GM10266 (cell line): ENCODE measurements at regions not wholly inside any gene's neighbourhood (a gene's known extent, or its start where the extent isn't known, plus 50 kb on each side); places are given as distances from the start of the nearest gene placed in this dataset.

ENCODE experiments used
- DNase-seq: peaks from one replicate; pipeline ENCODE4 v3.0.0; 2012; ENCODE audit errors: extremely low spot score
- TF ChIP-seq, protein P1 (sequence below): IDR thresholded peaks from 2 replicates; pipeline ENCODE4 v1.5.1; 2012; ENCODE audit warnings: mild to moderate bottlenecking, low read depth; ENCODE audit not compliant: control insufficient read depth, insufficient read depth; ENCODE audit errors: missing control alignments

DNA sequence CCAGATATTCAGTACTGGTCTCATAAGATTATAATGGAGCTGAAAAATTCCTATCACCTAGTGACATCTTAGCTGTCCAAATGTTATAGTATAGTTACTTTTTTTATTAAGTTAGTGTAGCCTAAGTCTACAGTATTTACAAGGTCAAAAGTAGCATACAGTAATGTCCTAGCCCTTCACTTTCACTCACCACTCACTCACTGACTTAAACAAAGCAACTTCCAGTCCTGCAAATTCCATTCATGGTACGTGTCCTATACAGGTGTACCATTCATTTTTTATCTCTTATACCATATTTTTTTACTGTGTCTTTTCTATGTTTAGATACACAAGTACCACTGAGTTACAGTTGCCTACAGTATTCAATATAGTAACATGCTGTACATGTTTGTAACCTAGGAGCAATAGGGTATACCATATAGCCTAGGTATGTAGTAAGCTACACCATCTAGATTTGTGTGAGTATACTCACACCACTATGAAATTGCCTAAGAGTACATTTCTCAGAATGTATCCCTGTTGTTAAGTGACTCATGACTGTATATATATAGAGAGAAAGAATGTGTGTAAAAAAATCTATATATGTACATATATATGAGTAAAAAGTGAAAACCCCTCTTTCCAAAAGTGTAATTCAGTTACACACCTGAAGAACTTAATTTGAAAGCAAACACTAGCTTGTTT, 234.8 kb upstream of the WWC1 start:
- TF ChIP-seq, protein P1, sequence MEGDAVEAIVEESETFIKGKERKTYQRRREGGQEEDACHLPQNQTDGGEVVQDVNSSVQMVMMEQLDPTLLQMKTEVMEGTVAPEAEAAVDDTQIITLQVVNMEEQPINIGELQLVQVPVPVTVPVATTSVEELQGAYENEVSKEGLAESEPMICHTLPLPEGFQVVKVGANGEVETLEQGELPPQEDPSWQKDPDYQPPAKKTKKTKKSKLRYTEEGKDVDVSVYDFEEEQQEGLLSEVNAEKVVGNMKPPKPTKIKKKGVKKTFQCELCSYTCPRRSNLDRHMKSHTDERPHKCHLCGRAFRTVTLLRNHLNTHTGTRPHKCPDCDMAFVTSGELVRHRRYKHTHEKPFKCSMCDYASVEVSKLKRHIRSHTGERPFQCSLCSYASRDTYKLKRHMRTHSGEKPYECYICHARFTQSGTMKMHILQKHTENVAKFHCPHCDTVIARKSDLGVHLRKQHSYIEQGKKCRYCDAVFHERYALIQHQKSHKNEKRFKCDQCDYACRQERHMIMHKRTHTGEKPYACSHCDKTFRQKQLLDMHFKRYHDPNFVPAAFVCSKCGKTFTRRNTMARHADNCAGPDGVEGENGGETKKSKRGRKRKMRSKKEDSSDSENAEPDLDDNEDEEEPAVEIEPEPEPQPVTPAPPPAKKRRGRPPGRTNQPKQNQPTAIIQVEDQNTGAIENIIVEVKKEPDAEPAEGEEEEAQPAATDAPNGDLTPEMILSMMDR: no peak
- no peak for DNase-seq

DNA sequence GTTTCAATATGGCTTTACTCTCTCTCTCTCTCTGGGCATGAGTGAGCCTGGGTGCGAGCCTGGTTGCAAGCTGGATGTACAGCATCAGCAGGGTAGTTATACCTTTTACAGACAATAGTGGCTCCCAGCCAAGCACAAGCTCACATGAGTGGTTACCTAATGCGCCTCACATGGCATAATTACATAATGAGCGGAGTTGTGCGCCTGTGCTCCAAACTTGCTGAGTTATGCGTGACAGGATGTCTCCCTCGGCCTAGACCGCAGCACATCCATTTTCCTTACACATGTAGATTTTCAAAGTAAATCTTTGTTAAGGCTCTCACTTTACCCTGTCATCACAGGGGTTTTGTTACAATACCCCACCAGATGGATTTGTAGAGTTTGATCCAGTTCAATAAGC, 233.5 kb upstream of the WWC1 start:
- DNase-seq: no peak
- TF ChIP-seq, protein P1: no peak

- DNase-seq: no peak
- TF ChIP-seq, protein P1: no peak
Observed at GRCh38 chr5:168059131-168059530, 232.3 kb upstream of the WWC1 start.

DNA sequence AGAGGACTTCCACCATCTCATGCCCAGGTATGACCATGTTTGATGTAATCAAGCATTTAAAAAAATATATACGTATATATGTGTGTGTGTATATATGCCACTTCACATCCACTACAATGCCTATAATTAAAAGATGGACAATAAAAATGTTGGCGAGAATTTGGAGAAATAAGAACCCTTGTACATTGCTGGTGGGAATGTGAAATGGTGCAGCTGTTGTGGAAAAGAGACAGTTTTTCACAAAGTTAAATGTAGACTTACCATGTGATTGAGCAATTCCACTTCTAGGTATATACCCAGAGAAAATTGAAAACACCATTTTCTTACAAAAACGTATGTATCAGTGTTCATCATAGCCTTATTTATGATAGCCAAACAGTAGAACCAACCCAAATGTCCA, 229.2 kb upstream of the WWC1 start:
- DNase-seq: no peak
- TF ChIP-seq, protein P1: no peak

GRCh38 chr5:168064457-168064856, 227.0 kb upstream of the WWC1 start:
- no peak for DNase-seq
- TF ChIP-seq, protein P1: no peak

DNA sequence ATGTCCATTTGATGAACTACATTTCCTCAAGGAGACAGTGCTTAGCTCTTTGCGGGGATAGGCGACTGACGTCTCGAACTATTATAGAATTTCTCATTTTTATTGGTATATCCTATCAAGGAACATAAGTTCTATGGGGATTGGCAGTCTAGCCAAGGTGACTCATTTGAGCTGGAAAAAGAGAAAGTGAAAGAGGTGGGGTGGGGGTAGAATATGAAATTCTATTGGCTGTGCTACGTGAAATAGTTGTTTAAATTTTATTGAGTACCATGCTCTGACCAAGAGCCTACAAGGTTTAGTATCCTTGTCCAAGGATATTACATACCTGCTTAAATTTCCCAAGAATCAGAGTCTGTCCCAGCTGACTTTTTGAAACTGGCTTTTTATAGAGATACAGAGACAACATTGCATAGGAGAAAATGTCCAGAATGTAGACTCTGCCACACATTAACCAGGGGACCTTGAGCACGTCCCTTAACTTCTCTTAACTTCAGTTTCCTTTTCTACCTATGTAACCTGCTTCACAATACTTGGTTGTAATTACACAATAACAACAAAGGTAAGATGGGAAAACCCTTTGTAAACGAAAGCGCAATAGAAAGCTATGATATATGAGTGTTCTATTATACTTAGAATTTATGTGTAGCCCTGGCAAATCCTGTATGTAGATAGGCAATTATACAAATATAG, 226.4 kb upstream of the WWC1 start:
- TF ChIP-seq, protein P1: no peak
- no peak for DNase-seq

- no peak for DNase-seq
- TF ChIP-seq, protein P1: no peak
Observed at GRCh38 chr5:168066536-168067208, 224.8 kb upstream of the WWC1 start.
